Left renal cortex interstitium (tissue), 4 donors: ENCODE measurements at regions not wholly inside any gene's neighbourhood (a gene's known extent, or its start where the extent isn't known, plus 50 kb on each side); places are given as distances from the start of the nearest gene placed in this dataset.

ENCODE experiments used
- DNase-seq, 4 donors: peaks; one replicate each; pipeline ENCODE4 v3.0.0-alpha.2; 2013; ENCODE audit warnings: low read depth in 4 of 4, low spot score in 2 of 4, missing footprints in 1 of 4

DNA sequence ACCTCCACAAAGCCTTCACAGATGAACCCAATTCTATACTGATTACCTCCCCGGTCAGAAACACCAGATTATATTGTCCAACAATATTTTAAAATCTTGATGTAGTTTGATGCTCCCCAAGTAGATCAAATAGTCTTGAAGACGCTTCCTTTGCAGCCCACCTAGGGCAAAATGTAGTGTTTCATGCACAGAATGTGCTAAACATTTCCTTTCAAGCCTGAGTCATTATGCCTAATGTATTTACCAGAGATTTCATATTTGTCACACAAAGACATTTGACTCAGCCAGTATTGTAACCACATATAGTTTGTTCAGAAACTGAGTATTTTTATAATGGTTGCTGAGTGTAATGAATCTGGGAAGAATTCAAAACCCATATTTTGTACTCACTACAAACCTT is 1396.8 kb downstream of the LRRC4C start:
- no peak for DNase-seq

- no peak for DNase-seq
Measured at GRCh38 chr11:40061221-40061620, 1398.2 kb downstream of the LRRC4C start.

DNA sequence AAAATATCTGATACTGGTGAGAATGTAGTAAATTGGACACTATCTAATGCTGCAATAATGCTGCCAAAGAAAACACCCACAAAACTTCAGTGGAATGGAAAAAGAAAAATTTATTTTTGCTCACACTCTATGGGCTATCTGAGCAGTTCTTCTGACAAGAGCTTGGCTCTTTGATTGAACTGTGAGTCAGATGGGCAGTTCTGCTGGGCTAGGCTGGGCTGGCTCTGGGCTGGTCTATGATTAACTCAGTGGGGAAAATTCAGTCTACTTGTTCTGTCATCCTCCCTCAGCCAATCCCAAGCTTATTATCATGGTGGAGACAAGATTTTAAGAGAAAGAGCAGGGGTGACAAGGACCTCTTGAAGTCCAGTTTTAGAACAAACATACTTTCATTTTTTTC is 1404.8 kb downstream of the LRRC4C start:
- no peak for DNase-seq

DNA sequence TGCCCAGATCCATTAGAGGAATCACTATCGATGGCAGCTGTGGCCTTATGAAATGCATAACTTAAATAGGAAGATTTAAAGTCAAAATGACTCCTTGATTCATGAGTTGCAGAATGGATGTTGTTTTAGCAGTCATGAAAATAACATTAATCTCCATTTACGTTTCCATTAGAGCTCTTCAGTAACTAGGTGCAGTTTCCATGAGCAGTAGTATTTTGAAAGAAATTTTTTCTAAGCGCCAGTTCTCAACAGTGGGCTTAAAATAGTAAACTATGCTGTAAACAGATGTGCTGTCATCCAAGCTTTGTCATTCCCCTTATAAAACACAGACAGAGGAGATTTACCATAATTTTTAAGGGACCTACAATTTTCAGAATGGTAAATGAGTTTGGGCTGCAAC is 1414.1 kb downstream of the LRRC4C start:
- no peak for DNase-seq

DNA sequence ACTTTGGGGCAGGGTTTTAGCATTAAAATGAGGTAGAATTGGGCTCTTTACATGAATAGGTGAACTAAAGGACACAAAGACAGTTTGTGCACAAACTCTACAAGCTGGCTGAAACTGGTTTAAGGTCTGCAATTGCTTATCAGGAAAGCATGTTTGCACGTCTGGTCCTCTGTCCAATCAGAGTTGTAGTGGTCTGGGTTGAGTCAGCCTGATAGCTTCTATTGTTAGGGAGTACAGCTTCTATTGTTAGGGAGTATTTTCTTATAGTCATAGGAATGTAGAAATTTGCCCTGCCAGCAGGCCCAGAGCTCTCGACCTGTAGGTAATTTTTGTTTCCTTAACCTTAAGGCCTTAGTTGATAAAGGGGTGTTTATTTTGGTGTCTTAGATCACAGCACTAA is 1422.4 kb downstream of the LRRC4C start:
- DNase-seq = no peak

GRCh38 chr11:40032331-40032730 is 1427.1 kb downstream of the LRRC4C start:
- DNase-seq = no peak

GRCh38 chr11:40030867-40031266 is 1428.6 kb downstream of the LRRC4C start:
- no peak for DNase-seq

- DNase-seq = peak; percentile 18 to 53 (median 37)
Measured at GRCh38 chr11:40029391-40029790, 1430.1 kb downstream of the LRRC4C start.

- no peak for DNase-seq
Measured at GRCh38 chr11:40027720-40028119, 1431.7 kb downstream of the LRRC4C start.

GRCh38 chr11:40023724-40024123 is 1435.7 kb downstream of the LRRC4C start:
- no peak for DNase-seq

DNA sequence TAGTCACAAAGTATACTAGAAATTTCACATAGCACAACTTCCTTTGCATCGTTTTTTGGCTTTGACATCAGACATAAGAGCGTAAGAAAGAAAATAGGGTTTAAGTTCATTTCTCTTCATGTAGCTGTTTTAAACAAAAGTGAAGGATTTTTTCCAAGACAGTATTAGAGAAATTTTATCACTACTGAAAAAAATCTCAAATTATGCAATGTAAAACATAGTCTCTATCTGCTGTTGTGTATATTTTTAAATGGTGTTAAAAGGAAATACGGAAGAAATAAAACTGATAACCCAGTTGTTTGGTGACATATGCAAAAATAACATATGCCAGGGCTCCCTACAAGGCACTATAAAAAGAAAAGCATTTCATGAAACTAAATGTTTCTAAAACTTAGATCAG is 1449.4 kb downstream of the LRRC4C start:
- no peak for DNase-seq

DNA sequence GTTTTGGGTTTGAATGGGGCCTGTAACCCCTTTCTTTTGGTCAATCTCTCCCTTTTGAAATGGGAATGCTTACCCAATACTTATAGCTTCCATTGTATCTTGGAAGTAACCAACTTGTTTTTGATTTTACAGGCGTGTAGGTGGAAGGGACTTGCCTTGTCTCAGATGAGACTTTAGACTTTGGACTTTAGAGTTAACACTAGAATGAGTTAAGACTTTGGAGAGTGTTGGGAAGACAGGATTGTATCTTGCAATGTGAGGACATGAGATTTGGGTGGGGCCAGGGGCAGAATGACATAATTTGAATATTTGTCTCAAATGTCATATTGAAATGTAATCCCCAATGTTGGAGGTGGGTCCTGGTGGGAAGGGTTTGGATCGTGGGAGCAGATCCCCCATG is 1466.9 kb downstream of the LRRC4C start:
- DNase-seq = no peak

DNA sequence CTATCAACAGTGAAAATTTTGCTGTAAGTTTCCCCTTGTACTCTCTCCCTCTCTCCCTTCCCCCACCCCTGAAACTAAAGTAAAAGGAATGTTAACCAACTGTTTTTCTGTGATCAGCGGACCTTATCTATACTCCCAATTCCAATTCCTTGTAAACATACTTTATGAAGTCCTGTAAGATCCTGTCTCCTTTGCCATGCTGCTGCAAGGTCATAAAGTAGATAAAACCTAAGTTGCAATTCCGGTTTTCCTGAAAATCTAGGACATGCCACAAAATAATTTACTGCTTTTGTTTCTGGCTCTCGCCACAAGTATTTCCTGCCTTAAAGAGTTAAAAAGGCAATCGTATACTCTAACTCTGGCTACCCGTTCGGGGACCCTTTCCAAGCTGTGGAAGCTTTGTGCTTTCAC is 1469.0 kb downstream of the LRRC4C start:
- peak; percentile 44 to 71 (median 58) for DNase-seq

GRCh38 chr11:39975091-39975490 is 1484.4 kb downstream of the LRRC4C start:
- DNase-seq = no peak

DNA sequence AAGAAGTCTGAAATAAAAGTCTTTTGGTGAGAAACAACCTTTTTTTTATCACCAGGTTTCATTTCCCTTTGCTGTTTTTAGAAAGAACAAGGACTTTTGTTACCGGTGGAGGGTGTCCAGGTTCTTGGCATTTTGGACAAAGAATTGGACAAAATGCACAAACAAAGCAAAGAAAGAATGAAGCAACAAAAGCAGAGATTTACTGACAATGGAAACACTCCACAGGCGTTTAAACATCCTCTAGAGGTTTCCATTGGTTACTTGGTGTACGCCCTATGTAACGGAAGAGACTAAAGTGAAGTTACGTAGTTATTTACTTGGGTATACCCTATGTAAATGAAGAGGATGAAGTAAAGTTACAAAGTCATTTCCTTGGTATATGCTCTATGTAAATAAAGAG is 1487.0 kb downstream of the LRRC4C start:
- DNase-seq = no peak

DNA sequence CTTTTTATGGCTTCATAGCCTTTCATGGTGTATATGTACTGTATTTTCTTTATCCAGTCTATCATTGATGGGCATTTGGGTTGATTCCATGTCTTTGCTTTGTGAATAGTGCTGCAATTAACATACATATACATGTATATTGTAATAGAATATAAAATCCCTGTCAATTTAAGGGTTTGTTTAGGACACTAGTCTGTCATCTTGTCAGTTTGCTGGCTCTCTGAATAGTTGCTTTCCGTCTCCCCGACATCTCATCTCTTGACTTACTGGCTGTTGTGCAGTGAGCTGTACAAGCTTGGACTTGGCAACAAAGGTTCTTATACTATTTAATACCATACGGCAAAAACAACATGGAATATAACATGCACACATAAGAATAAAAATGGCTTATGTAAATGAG is 1487.5 kb downstream of the LRRC4C start:
- DNase-seq = no peak

DNA sequence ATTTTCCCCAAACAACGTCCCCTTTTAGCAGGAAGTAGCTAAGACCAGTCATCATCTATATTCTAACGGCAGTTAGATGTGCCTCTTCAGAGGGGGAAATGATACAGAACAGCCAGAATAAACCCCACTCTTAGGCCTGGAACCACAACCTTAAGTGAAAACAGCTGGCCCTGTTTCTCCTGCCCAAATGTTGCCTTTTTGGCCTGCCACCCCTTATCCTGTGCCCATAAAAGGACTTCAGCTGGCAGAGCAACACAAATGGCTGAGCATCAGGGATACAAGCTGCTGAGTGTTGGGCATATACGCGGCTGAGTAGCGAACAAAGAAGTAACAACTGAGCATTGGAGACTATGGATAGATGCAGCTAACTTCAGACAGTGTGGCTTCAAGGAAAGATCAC is 1491.4 kb downstream of the LRRC4C start:
- no peak for DNase-seq

DNA sequence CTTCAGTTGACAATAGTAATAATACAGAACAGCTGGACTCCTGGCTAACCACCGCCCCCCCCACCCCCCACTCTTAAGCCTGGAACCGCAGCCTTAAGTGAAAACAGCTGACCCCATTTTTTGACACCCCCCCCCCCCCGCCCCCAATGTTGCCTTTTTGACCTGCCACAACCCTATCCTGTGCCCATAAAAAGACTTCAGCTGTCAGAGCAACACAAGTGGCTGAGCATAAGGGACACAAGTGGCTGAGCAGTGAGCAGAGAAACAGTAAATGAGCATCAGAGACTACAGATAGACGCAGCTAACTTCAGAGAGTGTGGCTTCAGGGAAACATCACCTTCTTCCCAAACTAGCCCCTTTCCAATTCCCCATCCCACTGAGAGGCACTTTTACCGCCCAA is 1493.8 kb downstream of the LRRC4C start:
- no peak for DNase-seq

DNA sequence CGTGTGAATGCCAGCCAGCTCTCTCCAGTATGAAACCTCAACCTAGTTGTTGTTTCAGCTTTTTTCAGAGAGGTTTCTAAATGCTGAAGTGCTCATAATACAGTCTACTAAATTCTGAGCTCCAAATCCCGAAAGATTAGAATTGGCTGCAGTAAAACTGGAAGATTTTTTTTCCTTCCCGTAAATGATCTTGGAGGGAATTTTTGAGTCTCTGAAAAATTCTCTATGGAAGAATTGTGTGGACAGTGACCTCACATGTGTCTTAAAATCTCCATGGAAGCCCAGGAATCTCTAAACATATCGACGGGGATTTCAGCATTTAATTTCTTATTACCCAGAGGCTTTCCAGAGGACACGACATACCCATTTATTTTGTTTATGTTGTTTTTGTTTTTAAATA is 1499.2 kb downstream of the LRRC4C start:
- no peak for DNase-seq

DNA sequence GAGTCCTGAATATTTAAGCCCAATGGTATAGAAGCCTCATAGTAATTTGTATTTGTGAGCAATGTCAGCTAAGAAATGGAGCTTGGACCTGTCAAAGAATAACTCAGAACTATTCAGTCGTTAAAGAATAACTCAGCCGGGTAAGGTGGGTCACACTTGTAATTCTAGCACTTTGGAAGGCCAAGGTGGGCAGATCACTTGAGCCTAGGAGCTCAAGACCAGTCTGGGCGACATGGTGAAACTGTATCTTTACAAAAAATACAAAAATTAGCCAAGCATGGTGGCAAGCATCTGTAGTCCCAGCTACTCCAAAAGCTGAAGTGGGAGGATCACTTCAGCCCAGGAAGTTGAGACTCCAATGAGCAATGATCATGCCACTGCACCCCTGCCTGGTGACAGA is 1526.5 kb downstream of the LRRC4C start:
- peak in 3 of 4 donors; percentile 5 to 10 (median 7) for DNase-seq

- DNase-seq = no peak
Measured at GRCh38 chr11:39917256-39917655, 1542.2 kb downstream of the LRRC4C start.

GRCh38 chr11:39910087-39910486 is 1549.4 kb downstream of the LRRC4C start:
- DNase-seq = no peak

- DNase-seq = no peak
Measured at GRCh38 chr11:39860931-39861330, 1598.5 kb downstream of the LRRC4C start.

GRCh38 chr11:39817241-39817640 is 1642.2 kb downstream of the LRRC4C start:
- DNase-seq = peak in 2 of 4 donors; percentile 1 to 4
